Fibroblast of gingiva (primary cell): ENCODE measurements at regions not wholly inside any gene's neighbourhood (a gene's known extent, or its start where the extent isn't known, plus 50 kb on each side); places are given as distances from the start of the nearest gene placed in this dataset.
A peak's percentile ranks its signal among the peaks of the same experiment; 100 is the strongest.
"Not testable (repeated sequence)": the region's sequence is repeated elsewhere in the genome, so short reads cannot be mapped to it uniquely, and the experiment has no call there.

Experiments used
- DNase-seq: peaks from one replicate; pipeline ENCODE4 v3.0.0-alpha.2; 2011; ENCODE audit warnings: low read depth

DNA sequence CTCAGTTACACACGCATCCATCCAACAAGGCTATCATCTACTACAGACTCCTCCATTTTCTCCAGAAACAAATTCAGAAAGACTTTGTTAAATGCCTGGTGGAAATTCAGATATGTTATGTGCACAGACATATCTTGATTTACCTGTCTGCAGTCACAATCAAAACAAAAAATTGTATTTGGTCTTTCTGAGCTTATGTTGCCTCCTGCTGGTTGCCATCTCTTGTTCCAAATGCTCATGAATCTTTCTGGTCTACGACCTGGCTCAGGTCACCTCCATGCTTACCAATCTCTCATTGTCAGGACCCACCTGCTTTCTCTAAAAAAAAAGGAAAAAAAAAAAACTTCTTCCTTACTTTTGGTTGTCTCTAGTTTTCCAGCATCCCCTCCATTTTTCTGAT, 169.2 kb upstream of the PLXNC1 start:
- DNase-seq: peak; percentile 10

DNA sequence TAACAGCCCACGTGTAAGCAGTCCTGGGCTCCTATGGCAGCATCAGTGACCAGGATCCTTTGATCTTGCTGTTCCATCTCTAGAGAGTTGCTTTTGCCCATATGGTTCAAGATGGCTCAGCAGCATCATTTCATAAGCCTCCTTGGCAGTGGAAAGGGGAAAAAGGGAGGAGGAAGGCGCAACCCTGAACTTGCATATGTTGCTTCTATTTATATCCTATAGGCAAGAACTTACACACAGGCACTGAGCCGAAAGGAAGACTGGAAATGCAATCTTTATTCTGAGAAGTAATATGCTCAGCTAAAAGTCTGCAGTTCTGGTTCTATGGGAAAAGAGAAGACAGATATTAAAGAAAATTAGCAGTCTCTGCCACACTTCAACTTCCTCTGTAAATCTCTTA, 167.7 kb upstream of the PLXNC1 start:
- no peak for DNase-seq

DNA sequence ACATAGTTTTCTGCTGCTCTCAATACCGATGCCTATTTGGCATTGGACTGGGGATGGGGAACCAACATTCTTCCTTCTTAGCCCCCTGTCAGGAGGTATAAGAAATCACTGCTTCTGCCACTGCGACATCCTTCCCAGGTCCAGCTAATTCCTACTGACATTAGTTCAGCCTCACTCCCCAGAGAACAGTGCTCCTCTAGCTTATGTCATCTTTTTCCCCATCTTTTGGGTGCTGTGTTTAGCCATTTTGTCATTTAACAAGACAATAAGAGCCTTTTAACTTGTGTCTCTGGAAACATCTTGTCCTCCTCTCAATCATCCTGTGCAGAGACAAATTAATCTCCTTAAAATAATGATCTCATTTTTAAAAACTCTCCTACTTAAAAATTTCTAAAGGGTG, 167.0 kb upstream of the PLXNC1 start:
- no peak for DNase-seq

DNA sequence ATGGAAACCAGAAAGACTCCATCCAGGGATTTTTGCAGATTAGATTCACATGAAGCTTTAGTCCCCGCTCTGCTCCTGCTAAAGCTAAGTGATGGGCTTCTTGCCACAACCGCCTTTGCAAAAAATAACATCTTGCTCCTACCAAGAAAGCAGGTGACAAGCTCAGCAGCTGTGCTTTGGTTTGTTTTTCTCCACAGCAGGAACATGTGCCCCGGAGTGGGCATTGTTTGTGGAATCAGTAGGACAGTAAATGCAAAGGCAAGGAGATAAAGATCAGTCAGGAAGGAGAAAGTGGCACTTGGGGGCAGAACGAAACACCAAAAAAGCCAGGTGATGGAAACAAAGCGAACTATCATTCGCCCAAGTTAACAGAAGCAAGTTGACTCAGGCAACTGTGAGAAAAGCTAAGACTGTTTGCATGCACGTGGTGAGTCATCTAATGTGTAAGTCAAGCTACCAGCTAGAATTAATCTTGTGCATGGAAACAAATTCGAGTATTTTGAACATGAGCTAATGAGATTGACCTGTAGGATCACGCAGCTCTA, 165.5 kb upstream of the PLXNC1 start:
- peak; percentile 48 for DNase-seq

DNA sequence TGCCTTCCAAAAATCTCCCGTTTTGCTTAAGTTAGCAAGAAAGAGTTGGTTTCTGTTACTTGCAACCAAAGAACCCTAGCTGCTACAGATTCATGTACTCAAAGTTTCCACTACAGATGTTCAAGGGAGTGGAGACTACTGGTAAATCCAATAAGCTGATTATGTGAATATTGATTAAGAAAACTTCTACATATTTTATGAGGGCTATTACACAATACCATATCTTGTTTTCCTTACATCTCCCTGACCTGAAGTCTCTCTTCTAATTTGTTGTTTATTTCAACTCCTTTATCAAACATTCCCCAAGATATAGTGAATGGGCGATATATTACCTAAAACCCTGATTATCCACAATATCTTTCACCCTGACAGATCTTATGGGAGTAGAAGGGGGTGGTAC, 164.4 kb upstream of the PLXNC1 start:
- no peak for DNase-seq

DNA sequence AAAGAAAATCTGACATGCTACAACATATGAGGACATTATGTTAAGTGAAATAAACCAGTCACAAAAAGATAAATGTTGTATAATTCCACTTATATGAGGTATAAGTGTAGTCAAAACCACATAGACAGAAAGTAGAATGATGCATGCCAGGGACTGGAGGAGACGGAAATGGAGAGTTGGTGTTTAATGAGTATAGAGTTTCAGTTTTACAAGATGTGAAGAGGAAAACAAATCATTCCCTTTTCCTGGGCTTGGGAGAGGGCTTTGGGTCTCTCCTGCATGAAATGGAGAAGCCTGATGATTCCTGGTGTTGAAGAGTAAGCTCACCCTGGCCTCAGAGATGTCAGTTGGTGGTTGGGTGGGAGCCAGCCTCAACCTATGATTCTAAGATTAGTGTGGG, 158.4 kb upstream of the PLXNC1 start:
- DNase-seq: no peak

DNA sequence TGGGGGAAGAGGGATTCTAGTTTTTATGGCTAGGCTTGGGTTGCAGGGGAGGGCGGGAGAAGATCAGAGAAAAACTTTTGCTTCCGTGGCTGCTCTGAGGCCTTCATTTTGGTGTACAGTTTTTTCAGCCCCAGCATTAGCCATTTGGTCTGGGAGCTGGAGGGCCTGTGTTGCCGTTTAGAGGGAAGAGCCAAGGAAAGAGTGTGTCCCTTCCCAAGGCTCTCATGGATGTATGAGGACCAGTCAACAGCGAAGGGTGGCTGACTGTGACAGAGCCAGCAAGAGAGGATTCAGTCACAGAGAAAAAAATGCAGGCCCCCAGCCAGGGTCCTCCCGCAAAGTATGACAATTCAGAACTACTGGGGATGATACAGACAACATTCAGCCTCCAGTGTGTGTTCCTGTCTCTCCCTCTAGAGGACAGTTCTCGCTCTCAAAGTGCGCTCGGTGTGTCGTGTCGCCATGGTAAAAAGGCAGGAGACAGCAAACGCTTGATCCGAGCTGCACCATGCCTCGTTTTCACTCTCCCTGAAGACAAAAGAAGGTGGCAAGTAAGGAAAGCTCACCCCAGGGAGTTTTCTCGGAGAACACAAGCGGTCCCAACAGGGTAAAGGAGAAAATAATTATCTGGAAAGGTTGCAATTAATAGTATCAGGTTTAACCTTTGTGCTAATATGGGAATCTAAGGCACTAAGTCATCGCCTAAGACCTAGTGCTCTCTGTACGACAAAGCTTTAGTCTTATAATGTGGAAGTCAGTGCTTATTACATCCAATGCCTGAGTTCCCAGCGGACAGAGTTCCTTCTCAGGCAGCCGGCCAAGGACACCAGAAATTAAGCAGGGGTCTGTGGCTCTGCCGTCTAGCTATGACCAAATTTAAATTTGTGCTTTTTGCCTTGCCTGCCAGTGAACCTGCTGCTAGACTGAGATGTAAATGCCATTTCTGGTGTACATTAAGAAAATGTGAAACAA, 157.3 kb upstream of the PLXNC1 start:
- peak; percentile 79 for DNase-seq

DNA sequence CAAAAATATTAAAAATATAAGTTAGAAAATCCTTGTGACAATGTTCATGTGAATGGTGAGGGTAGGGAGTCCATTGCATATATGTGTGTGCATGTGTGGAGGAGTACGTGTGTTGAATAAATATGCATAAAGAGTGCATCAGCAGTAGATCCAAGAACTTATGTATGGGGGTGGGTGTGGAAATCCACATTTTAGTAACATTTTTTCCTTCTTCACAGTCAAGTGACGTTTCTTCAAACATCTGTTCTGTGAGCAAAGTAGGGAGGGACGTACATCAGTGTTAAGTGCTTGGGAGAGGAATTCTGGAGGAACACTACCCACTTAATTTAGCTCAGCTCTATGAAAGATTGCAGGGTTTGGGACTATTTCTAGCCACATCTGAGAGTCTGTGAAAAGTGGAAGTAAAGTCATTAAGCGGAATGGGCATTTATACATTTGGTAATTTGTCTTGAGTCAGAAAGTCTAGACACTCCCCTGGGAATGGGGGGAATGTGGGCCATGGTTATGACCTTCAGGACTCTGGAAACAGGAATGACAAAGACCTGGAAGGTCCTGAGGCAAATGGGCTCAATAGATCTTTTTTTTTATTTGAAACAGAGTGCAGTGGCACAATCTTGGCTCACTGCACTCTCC, 156.4 kb upstream of the PLXNC1 start:
- DNase-seq: no peak

DNA sequence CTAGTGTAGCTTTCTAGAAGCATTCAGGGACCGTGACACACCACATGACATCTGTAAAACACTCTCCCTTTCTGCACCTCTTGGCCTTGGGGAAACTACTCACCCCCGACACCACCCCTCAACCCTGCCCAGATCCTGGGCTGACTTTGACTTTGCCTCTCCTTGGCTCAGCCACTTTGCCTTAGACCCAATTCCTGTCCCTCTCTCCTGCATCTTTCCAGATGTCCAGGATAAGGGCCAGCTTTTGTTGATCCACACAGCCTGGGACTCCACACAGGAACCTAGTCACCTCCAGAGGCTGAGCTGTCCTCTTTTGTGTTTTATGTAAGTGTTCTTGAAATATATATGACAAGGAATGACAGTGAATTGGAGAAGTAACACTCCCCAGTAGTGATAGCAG, 153.7 kb upstream of the PLXNC1 start:
- DNase-seq: peak; percentile 42

DNA sequence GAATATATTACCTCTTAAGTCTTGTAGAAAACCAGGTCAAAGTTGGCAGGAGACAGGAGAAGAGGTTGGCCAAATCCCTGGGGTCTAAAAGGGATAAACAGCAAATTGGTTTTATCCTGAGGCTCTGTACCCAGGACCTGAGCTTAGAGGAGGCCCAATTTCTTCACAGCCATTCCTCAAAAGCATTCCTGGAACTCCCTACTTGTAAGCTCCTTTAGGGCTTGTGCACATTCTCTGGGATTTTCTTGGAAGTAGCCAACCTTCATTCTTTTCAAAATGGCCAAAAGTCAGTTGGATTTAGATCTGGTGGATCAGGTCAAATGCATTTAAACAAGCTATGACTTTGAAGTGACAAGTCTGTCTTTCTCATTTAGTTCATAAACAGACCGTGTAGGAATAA, 152.1 kb upstream of the PLXNC1 start:
- no peak for DNase-seq

DNA sequence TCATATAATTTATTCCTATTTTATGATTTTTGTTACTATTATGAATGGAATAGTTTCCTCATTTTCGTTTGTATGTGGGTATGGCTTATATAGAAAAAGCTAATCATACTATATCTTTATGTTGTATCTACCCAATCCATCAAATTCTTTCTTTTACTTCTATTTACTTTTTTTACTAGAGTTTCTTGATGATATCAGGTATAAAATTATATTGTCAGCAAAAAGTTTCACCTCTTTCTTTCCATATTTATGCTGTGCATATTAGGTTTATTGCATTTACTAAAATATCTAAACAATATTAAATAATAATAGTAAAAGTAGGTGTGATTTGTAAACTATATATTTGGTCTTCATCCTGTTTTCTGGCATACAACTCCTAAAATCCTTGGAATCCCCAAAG, 146.7 kb upstream of the PLXNC1 start:
- no peak for DNase-seq

DNA sequence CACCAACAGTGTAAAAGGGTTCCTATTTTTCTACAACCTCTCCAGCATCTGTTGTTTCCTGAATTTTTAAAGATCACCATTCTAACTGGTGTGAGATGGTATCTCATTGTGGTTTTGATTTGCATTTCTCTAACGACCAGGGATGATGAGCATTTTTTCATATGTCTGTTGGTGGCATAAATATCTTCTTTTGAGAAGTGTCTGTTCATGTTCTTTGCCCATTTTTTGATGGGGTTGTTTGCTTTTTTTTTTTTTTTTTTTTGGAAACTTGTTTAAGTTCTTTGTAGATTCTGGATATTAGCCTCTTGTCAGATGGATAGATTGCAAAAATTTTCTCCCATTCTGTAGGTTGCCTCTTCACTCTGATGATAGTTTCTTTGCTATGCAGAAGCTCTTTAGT, 145.5 kb upstream of the PLXNC1 start:
- not testable (repeated sequence) for DNase-seq

DNA sequence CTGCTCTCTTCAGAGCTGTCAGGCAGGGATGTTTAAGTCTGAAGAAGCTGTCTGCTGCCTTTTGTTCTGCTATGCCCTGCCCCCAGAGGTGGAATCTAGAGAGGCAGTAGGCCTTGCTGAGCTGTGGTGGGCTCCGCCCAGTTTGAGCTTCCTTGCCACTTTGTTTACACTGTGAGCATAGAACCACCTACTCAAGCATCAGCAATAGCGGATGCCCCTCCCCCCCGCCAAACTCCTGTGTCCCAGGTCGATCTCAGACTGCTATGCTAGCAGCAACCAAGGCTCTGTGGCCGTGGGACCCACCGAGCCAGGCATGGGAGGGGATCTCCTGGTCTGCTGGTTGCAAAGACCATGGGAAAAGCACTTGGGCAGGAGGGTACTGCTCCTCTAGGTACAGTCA, 140.5 kb upstream of the PLXNC1 start:
- DNase-seq: not testable (repeated sequence)

DNA sequence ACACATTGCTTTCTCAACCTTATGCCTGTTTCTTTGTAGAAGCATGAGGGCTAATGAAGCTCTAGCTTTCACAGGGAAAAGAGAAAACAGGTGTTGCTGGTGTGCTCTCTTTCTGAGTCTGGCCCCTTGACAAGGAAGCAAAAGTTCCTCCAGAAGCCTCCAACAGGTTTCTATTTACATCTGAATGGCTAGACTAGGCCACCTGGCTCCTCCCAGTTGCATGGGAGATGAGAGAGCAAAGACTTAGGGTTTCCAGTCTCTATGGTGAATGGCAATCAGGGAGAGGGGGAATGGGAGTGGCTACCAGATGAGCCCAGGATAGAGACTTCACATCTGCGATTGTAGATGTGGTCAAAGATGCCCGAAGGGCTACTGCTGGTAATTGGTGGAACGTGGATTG, 138.1 kb upstream of the PLXNC1 start:
- no peak for DNase-seq

DNA sequence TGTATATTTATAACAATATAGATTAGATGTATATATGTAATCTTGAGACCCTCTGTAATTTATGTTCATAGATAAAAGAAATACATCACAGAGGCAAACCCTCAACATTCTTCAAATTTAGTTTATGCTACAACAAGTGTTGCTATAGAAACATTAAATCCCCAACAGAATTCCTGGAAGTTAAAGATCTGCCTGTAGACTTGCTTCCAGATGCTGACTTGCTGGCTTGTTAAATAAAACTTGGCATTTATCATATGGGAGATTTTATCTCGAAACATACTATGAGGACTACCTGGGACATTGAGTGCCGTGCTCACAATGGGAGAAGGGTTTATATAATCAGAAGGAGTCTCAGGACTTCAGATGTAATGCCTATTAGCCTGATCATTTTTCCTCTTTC, 136.3 kb upstream of the PLXNC1 start:
- no peak for DNase-seq

DNA sequence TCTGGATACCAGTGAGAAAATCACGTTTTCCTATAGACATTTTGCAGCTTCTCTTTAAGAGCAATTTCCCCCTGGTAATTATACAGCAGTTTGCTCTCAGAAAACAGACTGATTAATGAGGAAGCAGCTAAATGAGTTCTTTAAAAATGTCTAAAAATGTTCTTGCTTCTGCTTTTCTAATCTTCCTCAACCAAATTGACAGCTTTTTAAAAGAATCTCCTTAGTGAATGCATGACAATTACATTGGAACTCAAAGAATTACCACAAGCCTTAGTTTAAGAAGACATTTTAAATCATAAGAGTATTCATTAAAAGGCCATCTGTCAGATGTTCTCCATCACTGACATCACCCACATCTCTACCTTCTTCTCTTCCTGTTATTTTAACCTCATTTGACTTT, 135.8 kb upstream of the PLXNC1 start:
- no peak for DNase-seq

DNA sequence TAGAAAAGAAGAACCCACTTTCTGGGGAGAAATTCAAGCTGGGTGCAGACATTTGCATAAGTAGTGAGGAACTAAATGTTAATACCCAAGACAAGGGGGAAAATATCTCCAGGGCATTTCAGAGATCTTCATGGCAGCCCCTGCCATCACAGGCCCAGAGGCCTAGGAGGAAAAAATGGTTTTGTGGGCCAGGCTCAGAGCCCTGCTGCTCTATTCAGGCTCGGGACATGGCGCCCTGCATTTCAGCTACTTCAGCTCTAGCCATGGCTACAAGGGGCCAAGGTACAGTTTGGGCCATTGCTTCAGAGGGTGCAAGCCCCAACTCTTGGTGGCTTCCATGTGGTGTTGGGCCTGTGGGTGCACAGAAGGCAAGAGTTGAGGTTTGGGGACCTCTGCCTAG, 131.1 kb upstream of the PLXNC1 start:
- DNase-seq: not testable (repeated sequence)

DNA sequence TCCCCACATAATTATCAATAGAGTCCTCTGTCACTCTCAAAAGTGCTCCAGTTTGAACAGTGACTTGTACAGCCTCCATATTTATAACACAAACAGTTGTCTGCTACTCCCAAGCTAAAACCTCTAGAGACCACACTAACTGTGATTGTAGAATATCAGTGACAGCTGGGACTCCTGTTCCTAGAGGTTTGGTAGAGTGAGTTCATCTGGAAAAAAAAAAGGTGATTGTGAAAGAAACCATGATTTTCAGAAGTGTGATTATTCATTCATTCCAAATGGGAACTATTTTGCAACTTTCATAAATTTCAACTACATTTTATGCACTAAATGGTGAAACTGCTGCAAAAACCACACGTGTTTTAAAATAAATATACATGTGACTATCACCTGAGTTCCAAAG, 128.0 kb upstream of the PLXNC1 start:
- DNase-seq: peak; percentile 73

DNA sequence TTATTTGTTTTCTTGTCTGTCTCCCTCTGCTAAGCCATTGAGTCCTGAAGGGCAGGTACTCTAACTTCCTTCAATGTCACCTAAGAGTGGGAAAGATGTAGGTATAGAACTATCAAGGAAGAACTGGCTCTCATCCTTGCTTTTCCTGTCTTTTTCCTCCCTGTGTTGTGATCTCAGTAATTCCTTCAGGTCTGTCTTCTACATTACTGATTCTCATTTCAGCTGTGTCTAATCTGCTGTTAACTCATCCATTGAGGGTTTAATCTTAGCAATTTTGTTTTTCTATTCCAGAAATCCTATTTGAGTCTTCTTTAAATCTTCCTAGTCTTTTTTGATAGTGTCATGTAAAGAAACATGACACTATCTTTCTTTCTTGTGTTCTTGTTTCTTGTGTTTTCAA, 124.5 kb upstream of the PLXNC1 start:
- DNase-seq: no peak

DNA sequence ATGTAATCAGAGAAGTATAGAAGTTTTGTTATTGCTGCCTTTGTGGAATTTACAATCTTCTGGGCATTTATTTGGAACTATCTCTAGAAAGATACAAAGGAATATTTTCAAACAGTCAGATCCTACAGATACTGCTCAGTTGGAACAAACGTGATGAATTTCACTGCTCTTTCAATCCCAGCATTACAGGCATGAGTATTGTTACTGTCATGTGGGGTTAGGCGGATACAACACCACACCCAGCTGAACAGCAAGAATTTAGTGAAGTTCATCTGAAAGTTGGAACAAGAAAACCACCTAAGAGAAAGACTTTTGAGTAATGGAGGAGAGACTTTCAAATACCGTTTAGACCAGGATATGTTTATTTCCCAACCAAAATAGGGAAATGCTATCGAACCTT, 123.3 kb upstream of the PLXNC1 start:
- no peak for DNase-seq

DNA sequence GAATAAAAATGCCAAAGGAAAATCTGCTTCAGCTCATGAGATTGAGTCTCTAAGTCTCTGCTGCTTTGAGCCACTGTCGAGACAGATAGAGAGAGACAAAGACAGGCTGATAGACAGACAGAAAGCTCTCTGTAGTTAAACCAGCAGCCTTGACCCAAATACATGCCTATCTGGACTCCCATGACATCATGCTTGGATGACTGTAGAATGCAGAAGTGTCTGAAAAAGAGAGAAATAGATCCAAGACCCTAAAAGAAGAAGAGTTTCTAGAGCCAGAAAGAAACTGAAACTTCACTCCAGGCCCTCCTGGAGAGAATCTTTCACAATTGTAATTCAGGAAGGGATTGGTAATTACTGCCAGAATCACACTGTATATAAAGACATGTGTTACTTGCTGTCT, 122.6 kb upstream of the PLXNC1 start:
- DNase-seq: peak; percentile 29

DNA sequence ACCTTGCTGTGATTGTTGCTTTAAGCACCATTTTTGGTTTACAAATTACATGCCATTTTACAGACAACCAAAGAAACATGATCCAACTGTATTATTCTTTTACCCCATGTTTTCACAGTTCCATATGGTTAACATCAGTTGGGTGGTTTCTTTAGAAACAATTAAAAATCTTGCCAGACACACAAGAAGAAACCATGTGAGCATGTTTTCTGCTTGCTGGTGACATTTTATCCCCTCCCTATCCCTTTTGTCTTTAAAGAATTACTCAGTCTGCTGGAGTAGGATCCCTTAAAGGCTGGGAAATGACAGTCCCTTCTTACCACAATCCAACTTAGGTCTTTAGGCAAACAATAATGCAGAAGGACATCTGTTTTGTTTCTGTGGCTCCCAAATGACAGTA, 121.8 kb upstream of the PLXNC1 start:
- peak; percentile 59 for DNase-seq

DNA sequence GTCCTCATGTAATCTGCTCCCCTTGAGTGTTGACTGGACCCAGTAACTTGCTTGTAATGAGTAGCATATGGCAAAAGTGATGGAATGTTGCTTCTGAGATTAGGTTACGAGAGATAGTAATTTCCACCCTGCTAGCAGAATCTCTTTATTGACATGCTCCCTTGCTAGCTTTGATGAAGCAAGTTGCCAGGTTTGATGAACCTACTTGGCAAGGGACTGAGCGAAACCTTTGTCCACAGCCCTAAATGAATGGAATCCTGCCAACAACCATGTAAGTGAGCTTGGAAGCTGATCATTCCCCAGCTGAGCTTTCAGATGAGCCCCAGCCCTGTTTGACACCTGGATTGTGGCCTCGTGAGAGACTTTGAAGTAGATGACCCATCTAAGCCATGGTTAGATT, 120.8 kb upstream of the PLXNC1 start:
- DNase-seq: peak; percentile 24
